Astrocyte (in vitro differentiated cells and primary cell): ENCODE measurements at regions not wholly inside any gene's neighbourhood (a gene's known extent, or its start where the extent isn't known, plus 50 kb on each side); places are given as distances from the start of the nearest gene placed in this dataset.
"Not testable (repeated sequence)": the region's sequence is repeated elsewhere in the genome, so short reads cannot be mapped to it uniquely, and the experiment has no call there.

Experiments used
- DNase-seq: peaks from one replicate; pipeline ENCODE4 v3.0.0-alpha.2; 2010; ENCODE audit warnings: low read depth
- FAIRE-seq: peaks from 2 replicates; lab custom pipeline; 2011; peaks lifted over from hg19 to GRCh38; lab: Jason Lieb, UNC
- H2AFZ ChIP-seq: 2 replicates; pipeline ENCODE4 v1.6.0; 2012; ENCODE audit warnings: low read depth, low read length, inconsistent platforms
- H3K27ac ChIP-seq: 2 replicates; pipeline ENCODE4 v1.5.1; 2011; ENCODE audit warnings: low read depth, low read length, inconsistent platforms
- H3K27me3 ChIP-seq: 2 replicates; pipeline ENCODE4 v1.6.0; 2011; ENCODE audit warnings: low read length, inconsistent platforms; ENCODE audit not compliant: insufficient read depth
- H3K36me3 ChIP-seq: 2 replicates; pipeline ENCODE4 v1.5.1; 2011; ENCODE audit warnings: low read length, inconsistent platforms; ENCODE audit not compliant: insufficient read depth
- H3K4me1 ChIP-seq: 2 replicates; pipeline ENCODE4 v1.5.1; 2011; ENCODE audit warnings: low read length, inconsistent platforms; ENCODE audit not compliant: insufficient read depth
- H3K4me2 ChIP-seq: 2 replicates; pipeline ENCODE4 v1.6.0; 2012; ENCODE audit warnings: low read length, inconsistent platforms
- H3K4me3 ChIP-seq: 2 replicates; pipeline ENCODE4 v1.5.1; 2011; ENCODE audit warnings: low read depth, mild to moderate bottlenecking, low read length, inconsistent platforms; ENCODE audit not compliant: insufficient read depth
- H3K79me2 ChIP-seq: 2 replicates; pipeline ENCODE4 v1.6.0; 2012; ENCODE audit warnings: mild to moderate bottlenecking, low read length, inconsistent platforms; ENCODE audit not compliant: insufficient read depth
- H3K9ac ChIP-seq: 2 replicates; pipeline ENCODE4 v1.6.0; 2012; ENCODE audit warnings: mild to moderate bottlenecking, low read length, inconsistent platforms
- H3K9me3 ChIP-seq: 2 replicates; pipeline ENCODE4 v1.5.1; 2012; ENCODE audit warnings: low read depth, mild to moderate bottlenecking, low read length, inconsistent platforms; ENCODE audit not compliant: insufficient read depth
- H4K20me1 ChIP-seq: 2 replicates; pipeline ENCODE4 v1.6.0; 2012; ENCODE audit warnings: low read length, inconsistent platforms; ENCODE audit not compliant: insufficient read depth
- H3K27ac Mint-ChIP-seq: one replicate; pipeline ENCODE4 v1.8.0; 2021; ENCODE audit warnings: mild to moderate bottlenecking, mixed read lengths; ENCODE audit not compliant: unreplicated experiment
- H3K27me3 Mint-ChIP-seq: one replicate; pipeline ENCODE4 v1.8.0; 2021; ENCODE audit warnings: low read depth, mixed read lengths; ENCODE audit not compliant: unreplicated experiment
- H3K36me3 Mint-ChIP-seq: one replicate; pipeline ENCODE4 v1.8.0; 2021; ENCODE audit warnings: low read depth, mixed read lengths; ENCODE audit not compliant: unreplicated experiment
- H3K4me1 Mint-ChIP-seq: one replicate; pipeline ENCODE4 v1.8.0; 2021; ENCODE audit warnings: low read depth, mixed read lengths; ENCODE audit not compliant: unreplicated experiment
- H3K4me3 Mint-ChIP-seq: one replicate; pipeline ENCODE4 v1.8.0; 2021; ENCODE audit warnings: mild to moderate bottlenecking, moderate library complexity, mixed read lengths; ENCODE audit not compliant: unreplicated experiment
- H3K9me3 Mint-ChIP-seq: one replicate; pipeline ENCODE4 v1.8.0; 2021; ENCODE audit warnings: mild to moderate bottlenecking, mixed read lengths; ENCODE audit not compliant: unreplicated experiment
- CTCF ChIP-seq: IDR thresholded peaks from 2 replicates; pipeline ENCODE4 v1.5.1; 2011; ENCODE audit warnings: low read depth, mild to moderate bottlenecking, inconsistent platforms, low read length, moderate library complexity; ENCODE audit not compliant: insufficient read depth
- EZH2 ChIP-seq: IDR thresholded peaks from 2 replicates; pipeline ENCODE4 v1.6.1; 2012; ENCODE audit warnings: mild to moderate bottlenecking, low read length, inconsistent platforms; ENCODE audit not compliant: insufficient read depth

- no peak for FAIRE-seq
- Histone ChIP-seq H3K4me2 (no peak overlapping the region), H3K9me3 (no peaks in the 10 kb centered on the region)
Measured at GRCh38 chr4:103264905-103265304, 66.8 kb upstream of the CENPE start.

GRCh38 chr4:103256068-103256467, 57.9 kb upstream of the CENPE start:
- not testable (repeated sequence) for H4K20me1 ChIP-seq, H2AFZ ChIP-seq, H3K4me1 Mint-ChIP-seq, H3K36me3 Mint-ChIP-seq, H3K79me2 ChIP-seq, H3K9me3 Mint-ChIP-seq, H3K9me3 ChIP-seq, H3K4me3 ChIP-seq, H3K27me3 ChIP-seq, FAIRE-seq, H3K36me3 ChIP-seq, H3K9ac ChIP-seq, H3K4me1 ChIP-seq, H3K27me3 Mint-ChIP-seq, H3K27ac ChIP-seq, H3K4me2 ChIP-seq, DNase-seq, H3K27ac Mint-ChIP-seq, H3K4me3 Mint-ChIP-seq

More at GRCh38 chr4:103264905-103265304, 66.8 kb upstream of the CENPE start:
- H2AFZ ChIP-seq = no peak overlapping the region
- Mint-ChIP-seq H3K27ac (no peak overlapping the region), H3K4me1 (no peaks in the 10 kb centered on the region), H3K27me3 (no peaks in the 10 kb centered on the region), H3K36me3 (no peaks in the 10 kb centered on the region), H3K9me3 (no peaks in the 10 kb centered on the region), H3K4me3 (no peak overlapping the region)
- no peaks in the 10 kb centered on the region for H3K4me1 ChIP-seq
- H4K20me1 ChIP-seq = no peaks in the 10 kb centered on the region
- DNase-seq = no peak
- H3K27ac ChIP-seq = no peak overlapping the region
- H3K4me3 ChIP-seq = no peak overlapping the region
- H3K36me3 ChIP-seq = no peaks in the 10 kb centered on the region
- no peak overlapping the region for H3K9ac ChIP-seq
- H3K79me2 ChIP-seq = no peaks in the 10 kb centered on the region
- no peak for TF ChIP-seq CTCF
- no peak for TF ChIP-seq EZH2
- H3K27me3 ChIP-seq = no peaks in the 10 kb centered on the region
